GM19025 (cell line): ENCODE measurements at regions not wholly inside any gene's neighbourhood (a gene's known extent, or its start where the extent isn't known, plus 50 kb on each side); places are given as distances from the start of the nearest gene placed in this dataset.
"Not testable (repeated sequence)": the region's sequence is repeated elsewhere in the genome, so short reads cannot be mapped to it uniquely, and the experiment has no call there.

Experiments
- ATAC-seq: cut with Tn5 transposase; IDR thresholded peaks from one replicate; pipeline ENCODE4 v1.9.1; 2021; ENCODE audit warnings: mild to moderate bottlenecking, low read depth, moderate library complexity; ENCODE audit not compliant: unreplicated experiment

GRCh38 chr6:84854811-84855400 is 90.5 kb upstream of the TBX18 start:
- no peak for ATAC-seq

- no peak for ATAC-seq
Observed at GRCh38 chr6:84853901-84854300, 89.5 kb upstream of the TBX18 start.

- no peak for ATAC-seq
Observed at GRCh38 chr6:84848960-84849359, 84.6 kb upstream of the TBX18 start.

DNA sequence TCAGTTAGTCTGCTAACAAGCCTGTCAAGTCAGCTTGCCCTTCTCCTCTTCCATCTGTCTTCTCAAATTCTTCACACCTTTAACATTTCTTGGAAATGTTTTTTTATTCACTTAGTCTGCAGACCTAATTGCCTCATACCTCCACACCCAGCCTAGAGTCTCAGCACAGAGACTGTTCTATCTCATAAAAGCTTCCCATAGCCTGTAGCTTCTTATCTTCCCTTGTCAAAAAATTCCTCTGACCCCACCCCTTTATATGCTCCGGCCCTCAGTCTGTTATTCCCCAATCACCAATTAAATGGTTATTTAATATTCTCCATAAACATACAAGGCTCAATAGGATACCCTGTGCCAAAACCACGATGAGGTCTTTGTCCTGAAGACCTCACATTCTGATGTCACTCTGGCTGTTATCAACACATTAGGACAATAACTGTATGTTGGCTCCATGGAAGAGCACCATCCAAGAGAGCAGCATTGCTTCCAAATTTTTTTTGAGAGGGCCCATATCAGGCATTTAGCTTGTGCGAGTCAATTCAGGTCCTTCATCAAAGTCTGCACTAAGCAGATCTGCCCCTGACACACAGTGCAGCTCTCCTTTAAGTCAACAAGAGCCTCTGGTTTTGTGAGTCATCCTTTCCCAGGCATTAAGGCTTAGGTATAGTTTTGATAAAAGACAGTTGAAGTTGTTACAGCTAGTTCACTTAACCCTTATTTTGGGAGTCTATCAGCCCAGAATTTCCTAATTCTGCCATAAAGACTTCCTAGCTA is 83.2 kb upstream of the TBX18 start:
- ATAC-seq: no peak

- ATAC-seq: no peak
Observed at GRCh38 chr6:84842525-84843166, 78.2 kb upstream of the TBX18 start.

GRCh38 chr6:84837068-84837866 is 72.9 kb upstream of the TBX18 start:
- ATAC-seq: not testable (repeated sequence)

DNA sequence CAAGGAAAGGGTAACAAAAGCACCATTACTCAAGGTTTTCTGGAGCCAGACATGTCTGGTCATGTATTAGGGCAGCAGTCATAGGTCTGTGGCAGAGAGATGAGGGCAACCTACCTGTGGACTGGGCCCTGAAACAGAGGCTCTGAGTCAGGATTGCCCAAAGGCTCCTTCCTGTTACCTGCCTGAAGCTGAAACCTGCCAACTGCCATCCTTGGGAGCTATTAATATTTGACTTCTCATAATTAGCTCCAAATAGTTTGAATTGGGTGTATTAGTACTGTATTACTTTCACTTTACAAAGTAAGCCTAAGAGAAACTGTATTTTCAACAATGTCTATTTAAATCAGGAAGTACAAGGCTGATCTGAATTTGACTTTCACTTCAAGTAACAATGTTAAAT is 72.0 kb upstream of the TBX18 start:
- no peak for ATAC-seq

DNA sequence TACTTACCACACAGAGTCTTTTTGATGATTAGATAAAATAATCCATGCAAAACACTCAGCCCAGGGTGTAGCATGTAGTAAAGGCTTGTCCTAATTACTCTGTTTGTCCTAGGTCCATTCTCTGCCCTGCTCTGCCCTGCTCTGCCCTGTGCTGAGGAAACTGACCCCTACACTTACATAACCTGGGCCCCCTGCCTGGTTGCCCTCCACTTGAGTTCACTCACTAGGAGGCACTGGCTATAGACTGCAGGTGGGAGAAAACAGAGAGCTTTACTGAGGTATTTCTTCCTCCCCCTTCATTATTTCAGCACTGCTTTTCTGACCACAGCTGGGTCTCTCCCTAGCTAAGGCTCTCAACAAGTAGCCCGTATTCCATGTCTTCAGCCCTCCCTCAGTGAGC is 70.9 kb upstream of the TBX18 start:
- ATAC-seq: no peak

DNA sequence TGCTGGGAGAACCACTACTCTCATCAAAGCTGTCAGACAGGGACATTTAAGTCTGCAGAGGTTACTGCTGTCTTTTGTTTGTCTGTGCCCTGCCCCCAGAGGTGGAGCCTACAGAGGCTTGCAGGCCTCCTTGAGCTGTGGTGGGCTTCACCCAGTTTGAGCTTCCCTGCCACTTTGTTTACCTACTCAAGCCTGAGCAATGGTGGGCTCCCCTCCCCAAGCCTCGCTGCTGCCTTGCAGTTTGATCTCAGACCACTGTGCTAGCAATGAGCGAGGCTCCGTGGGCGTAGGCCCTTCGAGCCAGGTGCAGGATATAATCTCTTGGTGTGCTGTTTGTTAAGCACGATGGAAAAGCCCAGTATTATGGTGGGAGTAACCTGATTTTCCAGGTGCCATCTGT is 67.5 kb upstream of the TBX18 start:
- not testable (repeated sequence) for ATAC-seq

GRCh38 chr6:84825461-84825860 is 61.1 kb upstream of the TBX18 start:
- no peak for ATAC-seq

- ATAC-seq: not testable (repeated sequence)
Observed at GRCh38 chr6:84821314-84821713, 56.9 kb upstream of the TBX18 start.

DNA sequence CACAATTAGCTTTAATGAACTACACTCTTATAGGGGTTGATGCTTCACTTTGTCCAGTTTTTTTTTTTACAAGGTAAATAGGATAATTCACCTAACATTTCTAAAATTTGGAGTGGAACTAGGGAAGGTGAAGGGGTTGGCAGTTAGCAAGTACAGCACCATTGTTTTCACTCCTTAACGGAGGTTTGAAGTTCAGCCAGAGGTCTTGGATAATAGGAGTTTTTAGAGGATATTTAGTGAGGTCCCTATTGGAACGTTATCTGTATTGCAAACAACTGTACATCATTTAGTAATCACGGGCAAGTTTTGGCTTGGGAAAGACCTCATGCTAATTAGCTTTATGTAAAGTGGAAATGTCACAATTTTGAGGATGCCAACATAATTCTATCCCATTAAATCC is 52.3 kb upstream of the TBX18 start:
- ATAC-seq: no peak

DNA sequence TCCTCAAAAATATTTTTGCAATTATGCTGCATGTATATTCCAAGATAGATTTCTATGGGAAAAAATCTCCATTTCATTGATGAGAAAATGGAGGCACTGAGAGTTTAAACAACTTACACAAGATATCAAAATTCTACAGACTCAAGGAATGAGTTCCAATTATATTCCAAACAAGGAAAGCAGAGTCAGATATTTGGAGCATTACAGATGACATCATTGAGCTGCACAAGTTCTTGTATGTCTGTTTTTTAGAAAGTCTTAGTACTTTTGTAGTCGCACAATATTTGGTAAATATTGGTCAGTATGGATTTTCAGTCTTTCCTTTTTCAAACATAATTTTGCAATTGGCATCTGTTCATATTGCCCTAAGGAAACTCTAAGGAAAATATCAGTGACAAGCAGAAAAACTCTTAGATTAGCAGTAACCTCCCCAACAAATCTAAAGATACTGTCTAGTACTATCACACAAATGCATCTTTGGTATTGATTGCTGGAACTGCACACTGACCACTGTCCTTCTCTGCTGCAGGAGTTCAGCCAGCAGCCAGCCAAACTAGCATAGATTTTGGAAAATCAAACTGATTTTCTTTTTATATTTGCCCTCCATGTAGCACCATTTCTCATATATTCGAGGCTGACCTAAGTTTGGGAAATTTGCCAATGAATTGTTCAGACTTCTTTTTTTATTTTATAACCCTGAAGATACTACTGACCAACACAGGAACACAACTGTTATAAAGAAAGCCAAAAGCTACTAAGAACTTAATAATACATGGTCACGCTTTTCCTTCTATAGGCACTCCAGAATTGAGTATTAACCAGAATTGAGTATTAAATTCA is 51.7 kb upstream of the TBX18 start:
- no peak for ATAC-seq
